Heart right ventricle (tissue), 16 donors: ENCODE measurements at regions not wholly inside any gene's neighbourhood (a gene's known extent, or its start where the extent isn't known, plus 50 kb on each side); places are given as distances from the start of the nearest gene placed in this dataset.

Source experiments
- ATAC-seq, 8 donors: fragments of 200-7000 bp; cut with Tn5 transposase; one replicate each; pipeline ENCODE4 v1.9.1; 2020; ENCODE audit warnings: mild to moderate bottlenecking in 8 of 8, moderate library complexity in 8 of 8, moderate number of reproducible peaks in 1 of 8
- DNase-seq, 2 donors: peaks; one replicate each; pipeline ENCODE4 v3.0.0-alpha.2; 2020
- H3K27ac ChIP-seq, 10 donors: fragments of 200-600 bp; sonication (generic) in 2 of 10; one replicate each; pipeline versions ENCODE4 v1.5.0 to v1.8.0; 2020 to 2022; ENCODE audit warnings: mild to moderate bottlenecking in 3 of 10
- H3K27me3 ChIP-seq, 7 donors: fragments of 200-600 bp; one replicate each; pipeline ENCODE4 v1.8.0; 2021 to 2022; ENCODE audit warnings: mild to moderate bottlenecking in 2 of 7
- H3K36me3 ChIP-seq, 9 donors: fragments of 200-600 bp; sonication (generic) in 1 of 9; one replicate each; pipeline versions ENCODE4 v1.5.0 to v1.8.0; 2020 to 2022; ENCODE audit warnings: mild to moderate bottlenecking in 2 of 9
- H3K4me1 ChIP-seq, 9 donors: fragments of 200-600 bp; sonication (generic) in 1 of 9; one replicate each; pipeline versions ENCODE4 v1.5.0 to v1.8.0; 2020 to 2022; ENCODE audit warnings: mild to moderate bottlenecking in 4 of 9
- H3K4me3 ChIP-seq, 10 donors: fragments of 200-600 bp; sonication (generic) in 2 of 10; one replicate each; pipeline versions ENCODE4 v1.5.0 to v1.8.0; 2020 to 2022; ENCODE audit warnings: mild to moderate bottlenecking in 7 of 10, moderate library complexity in 2 of 10
- H3K9me3 ChIP-seq, 11 donors: fragments of 200-600 bp in 10 of 11; sonication (generic) in 2 of 11; one replicate each; pipeline versions ENCODE4 v1.5.0 to v1.8.0; 2013 to 2022; ENCODE audit warnings: mild to moderate bottlenecking in 2 of 11, control low read depth in 1 of 11, moderate library complexity in 1 of 11
- CTCF ChIP-seq, 9 donors: fragments of 200-600 bp; sonication (generic) in 2 of 9; IDR thresholded peaks; one replicate each; pipeline versions ENCODE4 v1.5.0 to v1.8.0; 2021 to 2022; ENCODE audit warnings: antibody characterized with exemption in 9 of 9, mild to moderate bottlenecking in 5 of 9, moderate library complexity in 1 of 9
- WGBS, 2 donors: extraction: QIAGEN DNeasy Blood & Tissue Kit; methylation state at CpG; one replicate each; pipeline ENCODE4 v1.1.7; 2013; ENCODE audit warnings: inconsistent platforms in 1 of 2; 5-methylcytosine and 5-hydroxymethylcytosine counted together
- intact Hi-C, 10 donors: fragments of 100-400 bp; cut with DNase I; formaldehyde crosslinking; loops; one replicate each; pipeline versions ENCODE4 v1.11.1 to v1.14.2; 2022
- donor health status: Arrhythmogenic right ventricular cardiomyopathy.
- donor health status: ischemic (EF 13 %, LVEDD 7.1; RV severe dilation, severe dysfunction).
- donor health status: healthy with polysubstance abuse.
- donor health status: DM: no; HTN: yes; CAD: no.
- donor health status: DM: no; HTN: no; CAD: no.
- donor health status: ischemic (EF 25% LVEDD 6.9; RV normal size, moderate dysfunction).
- donor health status: ischemic (EF 25% LVEDD 5.7; RV mildly dilated, moderate dysfunction).
- donor health status: healthy.
- donor health status: DM: yes; HTN: yes; CAD: no.
- donor health status: Ischemic cardiomyopathy.
- donor health status: ischemic (EF 35%, LVEDD 5.7; RV mildly dilated, moderate dysfunction).
- donor health status: nonischemic (EF 11% LVEDD 7.7; RV severe dilation, severe dysfunction).
- donor health status: DM: yes; HTN: yes; CAD: no.
- donor health status: PGD.
- donor health status: ischemic (EF 29% LVEDD 5.4; RV normal size, mild dysfunction).
- donor health status: nonischemic (EF 23%, LVEDD 6.1; RV moderate dilation, normal function).

DNA sequence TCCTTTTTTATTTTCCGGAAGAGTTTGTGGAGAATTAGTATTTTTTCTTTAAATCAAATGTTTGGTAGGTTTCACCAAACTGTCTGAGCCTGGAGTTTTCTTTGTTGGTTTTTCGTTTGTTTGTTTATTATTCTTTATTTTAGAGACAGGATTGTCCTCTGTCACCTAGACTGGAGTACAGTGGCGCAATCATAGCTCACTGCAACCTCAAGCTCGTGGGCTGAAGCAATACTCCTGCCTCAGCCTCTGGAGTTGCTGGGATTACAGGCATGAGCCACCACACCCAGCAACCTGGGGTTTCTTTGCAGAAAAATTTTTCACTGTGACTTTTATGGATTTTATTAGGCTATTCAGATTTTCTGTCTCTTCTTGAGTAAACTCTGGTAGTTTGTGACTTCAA is 120.2 kb upstream of the LOC128125822 start:
- peaks cover 0 to 10% (median 0%) of the 10 kb centered on the region in 9 donors for H3K4me1 ChIP-seq
- H3K27me3 ChIP-seq = no peaks in the 10 kb centered on the region
- intact Hi-C loops = no loop called here
- DNase-seq (no peak), ATAC-seq (no peak)
- H3K4me3 ChIP-seq = no peak overlapping the region
- no peaks in the 10 kb centered on the region for H3K9me3 ChIP-seq
- TF ChIP-seq CTCF (IDR thresholded peaks at IDR 0.05) = no peak
- H3K27ac ChIP-seq = no peak overlapping the region
- no peaks in the 10 kb centered on the region for H3K36me3 ChIP-seq
- 66 to 70% methylated on average over 4 of the region's 4 CpGs for WGBS, 2 donors

- DNase-seq = no peak
- intact Hi-C loops = no loop called here
- ATAC-seq = no peak
- Histone ChIP-seq H3K4me1 (no peaks in the 10 kb centered on the region), H3K9me3 (no peaks in the 10 kb centered on the region), H3K4me3 (no peak overlapping the region), H3K27ac (no peak overlapping the region), H3K36me3 (no peaks in the 10 kb centered on the region), H3K27me3 (no peaks in the 10 kb centered on the region)
- TF ChIP-seq CTCF (IDR thresholded peaks at IDR 0.05) = no peak
Observed at GRCh38 chr6:63456734-63457133, 115.5 kb upstream of the LOC128125822 start.

DNA sequence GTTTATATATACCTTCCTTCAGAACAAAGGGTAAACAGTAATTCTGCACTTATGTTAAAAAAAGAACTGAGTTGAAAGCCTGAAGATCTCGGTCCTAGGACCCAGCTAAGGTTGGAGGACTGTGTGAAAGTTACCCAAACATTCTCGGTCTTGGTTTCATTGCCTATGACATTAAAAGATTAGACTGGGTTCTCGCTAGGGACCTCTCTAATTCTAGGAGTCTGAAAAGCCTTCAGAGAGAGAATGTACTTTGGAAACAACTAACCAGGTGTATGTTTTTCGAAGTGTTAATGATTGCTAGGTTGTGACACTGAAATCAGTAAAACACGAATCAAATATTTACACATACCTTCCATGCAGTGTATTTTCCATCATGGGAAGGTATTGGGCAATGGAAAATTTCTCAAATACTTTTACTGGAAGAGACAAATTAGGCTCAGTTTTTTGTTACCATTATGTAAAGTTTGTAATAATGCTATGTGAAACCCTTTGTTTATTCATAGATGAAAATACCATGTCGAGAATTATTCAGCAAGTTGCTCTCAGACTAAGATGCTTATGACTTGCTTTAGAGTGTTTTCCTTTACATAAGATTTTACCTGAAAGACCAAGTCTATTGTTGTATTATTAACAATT is 113.7 kb upstream of the LOC128125822 start:
- no peak for ATAC-seq
- H3K4me1 ChIP-seq = no peaks in the 10 kb centered on the region
- DNase-seq = no peak
- no peaks in the 10 kb centered on the region for H3K9me3 ChIP-seq
- H3K36me3 ChIP-seq = no peaks in the 10 kb centered on the region
- H3K27me3 ChIP-seq = no peaks in the 10 kb centered on the region
- WGBS, 2 donors = 84 to 87% methylated on average over 6 of the region's 6 CpGs
- H3K4me3 ChIP-seq = no peak overlapping the region
- TF ChIP-seq CTCF (IDR thresholded peaks at IDR 0.05) = no peak
- intact Hi-C loops = no loop called here
- no peak overlapping the region for H3K27ac ChIP-seq

DNA sequence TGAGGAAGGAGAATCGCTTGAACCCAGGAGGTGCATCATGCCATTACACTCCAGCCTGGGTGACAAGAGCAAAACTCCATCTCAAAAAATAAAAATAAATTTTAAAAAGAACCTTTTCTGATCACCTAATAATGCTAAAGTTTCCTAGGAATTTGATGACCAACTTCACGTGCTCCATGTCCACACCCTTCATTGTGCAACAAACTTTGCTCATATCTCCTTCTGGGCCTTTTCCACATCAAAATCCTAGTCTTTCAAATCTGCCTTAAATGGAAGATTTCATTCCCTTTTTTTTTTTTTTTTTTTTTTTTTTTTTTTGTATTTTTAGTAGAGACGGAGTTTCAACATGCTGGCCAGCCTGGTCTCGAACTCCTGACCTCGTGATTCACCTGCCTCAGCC is 112.5 kb upstream of the LOC128125822 start:
- Histone ChIP-seq H3K4me3 (no peak overlapping the region), H3K36me3 (no peaks in the 10 kb centered on the region), H3K9me3 (no peaks in the 10 kb centered on the region), H3K4me1 (no peaks in the 10 kb centered on the region), H3K27me3 (no peaks in the 10 kb centered on the region), H3K27ac (no peak overlapping the region)
- DNase-seq = no peak
- TF ChIP-seq CTCF (IDR thresholded peaks at IDR 0.05) = no peak
- no peak for ATAC-seq
- WGBS, 2 donors = 89 to 92% methylated on average over 5 of the region's 5 CpGs
- intact Hi-C loops = no loop called here
